IMR-90 (cell line): ENCODE measurements at regions not wholly inside any gene's neighbourhood (a gene's known extent, or its start where the extent isn't known, plus 50 kb on each side); places are given as distances from the start of the nearest gene placed in this dataset.

Experiments
- ATAC-seq: fragments of 200-7000 bp; cut with Tn5 transposase; 2 replicates; pipeline ENCODE4 v1.9.1; 2020; ENCODE audit warnings: low read depth, mild to moderate bottlenecking, moderate library complexity
- BruUV-seq: library from RNA; stranded (reverse); fragments of 400-500 nt; replicated peaks from 2 replicates; lab custom pipeline; 2021; lab: Mats Ljungman, UMichigan
- CTCF ChIA-PET: fragments of 300-600 bp; formaldehyde crosslinking; extraction: SDS; loops from one replicate; lab custom pipeline; 2021; ENCODE audit warnings: antibody characterized with exemption; lab: Yijun Ruan, JAX
- POLR2A ChIA-PET: fragments of 300-600 bp; sonication (Branson Sonifier 250); formaldehyde crosslinking; loops from one replicate; lab custom pipeline; 2022; ENCODE audit warnings: antibody characterized with exemption; ENCODE audit not compliant: unreplicated experiment; lab: Charles Lee
- DNase-seq: peaks from one replicate; pipeline ENCODE4 v3.0.0; 2013
- H2AFZ ChIP-seq: replicated peaks from 2 replicates; pipeline ENCODE3; 2013; ENCODE audit warnings: low read length, mild to moderate bottlenecking; ENCODE audit not compliant: poor library complexity
- H2AK5ac ChIP-seq: 2 replicates; pipeline ENCODE4 v1.6.1; 2013; ENCODE audit warnings: low read depth, low read length, inconsistent platforms
- H2AK9ac ChIP-seq: replicated peaks from 2 replicates; pipeline ENCODE3; 2013; ENCODE audit warnings: mild to moderate bottlenecking, low read depth, low read length, moderate library complexity; ENCODE audit not compliant: poor library complexity
- H2BK120ac ChIP-seq: 2 replicates; pipeline ENCODE4 v1.6.1; 2013; ENCODE audit warnings: low read depth, low read length, inconsistent platforms
- H2BK15ac ChIP-seq: 3 replicates; pipeline ENCODE4 v1.6.1; 2013; ENCODE audit warnings: low read depth, low read length, inconsistent platforms
- H2BK20ac ChIP-seq: 2 replicates; pipeline ENCODE4 v1.6.1; 2013; ENCODE audit warnings: low read depth, mild to moderate bottlenecking, inconsistent platforms, low read length, moderate library complexity
- H2BK5ac ChIP-seq: 2 replicates; pipeline ENCODE4 v1.6.1; 2013; ENCODE audit warnings: mild to moderate bottlenecking, low read depth, low read length, inconsistent platforms; ENCODE audit not compliant: poor library complexity, severe bottlenecking
- H3K14ac ChIP-seq: replicated peaks from 2 replicates; pipeline ENCODE4 v1.6.1; 2013; ENCODE audit warnings: low read depth, low read length, inconsistent platforms
- H3K18ac ChIP-seq: 2 replicates; pipeline ENCODE4 v1.6.1; 2013; ENCODE audit warnings: low read depth, low read length, control low read depth
- H3K23ac ChIP-seq: 2 replicates; pipeline ENCODE4 v1.6.1; 2013; ENCODE audit warnings: low read depth, low read length, inconsistent platforms
- H3K27ac ChIP-seq: 2 replicates; pipeline ENCODE4 v1.5.1; 2013; ENCODE audit warnings: mild to moderate bottlenecking, control low read depth, low read length; ENCODE audit not compliant: insufficient read depth
- H3K27me3 ChIP-seq: 2 replicates; pipeline ENCODE4 v1.6.1; 2013; ENCODE audit warnings: low read length; ENCODE audit not compliant: control insufficient read depth, insufficient read depth
- H3K36me3 ChIP-seq: 2 replicates; pipeline ENCODE4 v1.6.1; 2013; ENCODE audit warnings: low read length, mixed read lengths; ENCODE audit not compliant: control insufficient read depth, insufficient read depth
- H3K4ac ChIP-seq: 2 replicates; pipeline ENCODE4 v1.6.1; 2013; ENCODE audit warnings: low read depth, low read length, inconsistent platforms
- H3K4me1 ChIP-seq: 2 replicates; pipeline ENCODE4 v1.6.1; 2013; ENCODE audit warnings: low read length, mixed read lengths; ENCODE audit not compliant: control insufficient read depth, insufficient read depth
- H3K4me2 ChIP-seq: 2 replicates; pipeline ENCODE4 v1.6.1; 2013; ENCODE audit warnings: low read depth, mild to moderate bottlenecking, control low read depth, low read length, moderate library complexity
- H3K4me3 ChIP-seq: 2 replicates; pipeline ENCODE4 v1.5.1; 2013; ENCODE audit warnings: low read depth, mild to moderate bottlenecking, control low read depth, low read length, moderate library complexity; ENCODE audit not compliant: insufficient read depth
- H3K56ac ChIP-seq: 2 replicates; pipeline ENCODE4 v1.6.1; 2013; ENCODE audit warnings: low read length, inconsistent platforms; ENCODE audit not compliant: insufficient read depth; ENCODE audit errors: extremely low read depth
- H3K79me1 ChIP-seq, 2 experiments: 2 replicates each; pipeline ENCODE4 v1.6.1; 2013; ENCODE audit warnings: low read length in 2 of 2, inconsistent platforms in 1 of 2, low read depth in 1 of 2
- H3K9ac ChIP-seq: 2 replicates; pipeline ENCODE4 v1.6.1; 2013; ENCODE audit warnings: low read depth, low read length, control low read depth
- H3K9me1 ChIP-seq: 2 replicates; pipeline ENCODE4 v1.6.1; 2013; ENCODE audit warnings: low read length, inconsistent platforms; ENCODE audit not compliant: insufficient read depth
- H3K9me3 ChIP-seq: 2 replicates; pipeline ENCODE4 v1.6.1; 2013; ENCODE audit warnings: low read length; ENCODE audit not compliant: control insufficient read depth, insufficient read depth
- H4K20me1 ChIP-seq: 2 replicates; pipeline ENCODE4 v1.6.1; 2013; ENCODE audit warnings: low read length, inconsistent platforms; ENCODE audit not compliant: insufficient read depth
- H4K5ac ChIP-seq: 2 replicates; pipeline ENCODE4 v1.6.1; 2013; ENCODE audit warnings: mild to moderate bottlenecking, low read depth, low read length, control low read depth
- H4K8ac ChIP-seq, 2 experiments: 2 replicates each; pipeline ENCODE4 v1.6.1; 2013; ENCODE audit warnings: low read depth in 2 of 2, low read length in 2 of 2, control low read depth in 1 of 2, inconsistent platforms in 1 of 2
- H4K91ac ChIP-seq: 2 replicates; pipeline ENCODE4 v1.6.1; 2013; ENCODE audit warnings: low read depth, low read length, inconsistent platforms; ENCODE audit not compliant: insufficient read depth
- BHLHE40 ChIP-seq: fragments of 150-350 bp; IDR thresholded peaks from 2 replicates; pipeline ENCODE4 v1.6.1; 2016; ENCODE audit warnings: mild to moderate bottlenecking, low read depth, low read length
- CEBPB ChIP-seq: IDR thresholded peaks from 2 replicates; pipeline ENCODE4 v1.6.1; 2012; ENCODE audit warnings: low read depth, low read length, improper control_type of control experiment
- CHD1 ChIP-seq: IDR thresholded peaks from 2 replicates; pipeline ENCODE4 v1.6.1; 2012; ENCODE audit warnings: low read depth, low read length, improper control_type of control experiment
- FOS ChIP-seq: fragments of 150-350 bp; IDR thresholded peaks from 2 replicates; pipeline ENCODE4 v1.6.1; 2016; ENCODE audit warnings: low read depth, low read length
- MAFK ChIP-seq: IDR thresholded peaks from 2 replicates; pipeline ENCODE4 v1.6.1; 2012; ENCODE audit warnings: low read depth, low read length, improper control_type of control experiment
- MAZ ChIP-seq: IDR thresholded peaks from 2 replicates; pipeline ENCODE4 v1.6.1; 2012; ENCODE audit warnings: low read depth, mild to moderate bottlenecking, low read length, improper control_type of control experiment, moderate library complexity, borderline replicate concordance
- MXI1 ChIP-seq: IDR thresholded peaks from 2 replicates; pipeline ENCODE4 v1.6.1; 2012; ENCODE audit warnings: low read depth, mild to moderate bottlenecking, low read length, moderate library complexity, borderline replicate concordance
- NFE2L2 ChIP-seq: fragments of 150-350 bp; IDR thresholded peaks from 2 replicates; pipeline ENCODE4 v1.6.1; 2016; ENCODE audit warnings: low read depth, mild to moderate bottlenecking, low read length
- POLR2A ChIP-seq: IDR thresholded peaks from 2 replicates; pipeline ENCODE4 v1.6.1; 2012; ENCODE audit warnings: mild to moderate bottlenecking, low read depth, low read length
- RAD21 ChIP-seq: IDR thresholded peaks from 2 replicates; pipeline ENCODE4 v1.6.1; 2012; ENCODE audit warnings: low read length, improper control_type of control experiment
- RCOR1 ChIP-seq: IDR thresholded peaks from 2 replicates; pipeline ENCODE4 v1.6.1; 2012; ENCODE audit warnings: mild to moderate bottlenecking, low read length, improper control_type of control experiment; ENCODE audit not compliant: insufficient replicate concordance
- RFX5 ChIP-seq: IDR thresholded peaks from 2 replicates; pipeline ENCODE4 v1.8.0; 2012; ENCODE audit warnings: low read depth, mild to moderate bottlenecking, low read length, moderate library complexity
- SMC3 ChIP-seq: fragments of 150-350 bp; IDR thresholded peaks from 2 replicates; pipeline ENCODE4 v1.6.1; 2016; ENCODE audit warnings: low read depth, mild to moderate bottlenecking, antibody characterized with exemption, low read length, moderate library complexity
- WGBS, 2 experiments: methylation state at CpG; one replicate each; pipeline versions ENCODE4 v1.1.5 to v1.1.7; 2013; ENCODE audit warnings: missing lambda C conversion rate in 2 of 2; ENCODE audit not compliant: insufficient read length in 1 of 2; ENCODE audit errors: extremely low coverage in 2 of 2; 5-methylcytosine and 5-hydroxymethylcytosine counted together
- dilution Hi-C: fragments of 300-500 bp; cut with HindIII; formaldehyde crosslinking; loops from one replicate; pipeline ENCODE4 v1.14.3; 2018; ENCODE audit warnings: low sequenced_read_pairs; ENCODE audit not compliant: unreplicated experiment
- in situ Hi-C: fragments of 300-500 bp; cut with MboI; formaldehyde crosslinking; loops from 3 replicates; pipeline ENCODE4 v1.14.3; 2019; ENCODE audit warnings: low sequenced_read_pairs, inconsistent platforms, mixed read lengths
- intact Hi-C: fragments of 100-400 bp; cut with micrococcal nuclease; formaldehyde crosslinking; loops from 2 replicates; pipeline ENCODE4 v1.10.0; 2022
- TF ChIP-seq, protein P1 (sequence below): conservative IDR thresholded peaks from 2 replicates; pipeline ENCODE4 v1.5.1; 2012; ENCODE audit warnings: mild to moderate bottlenecking, low read depth, low read length, improper control_type of control experiment
- TF ChIP-seq, protein P2 (sequence below): fragments of 150-350 bp; IDR thresholded peaks from 2 replicates; pipeline ENCODE4 v1.6.1; 2016; ENCODE audit warnings: low read depth, mild to moderate bottlenecking, low read length, moderate library complexity, borderline replicate concordance
- TF ChIP-seq, protein P3 (sequence below): fragments of 150-350 bp; IDR thresholded peaks from 2 replicates; pipeline ENCODE4 v1.6.1; 2017; ENCODE audit warnings: mild to moderate bottlenecking, antibody characterized with exemption, low read length, low read depth

DNA sequence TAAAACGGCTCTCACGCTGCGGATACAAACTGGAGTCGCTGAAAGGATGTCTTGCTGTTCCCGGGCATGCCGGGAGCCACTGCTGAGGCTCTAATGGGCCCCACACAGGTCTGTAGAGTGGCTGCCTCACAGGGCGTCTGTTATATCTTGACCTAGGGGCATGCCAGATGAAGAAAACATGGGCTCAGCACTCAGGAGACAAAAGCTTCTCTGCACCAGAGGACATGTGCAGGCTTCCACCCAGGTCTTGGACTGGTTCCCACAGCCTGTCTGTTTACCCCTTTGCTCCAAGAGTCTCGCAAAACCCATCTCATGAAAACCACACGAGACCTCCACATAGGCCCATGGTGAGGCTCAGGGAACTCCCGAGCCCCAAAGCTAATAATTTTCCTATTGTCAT, 134.2 kb downstream of the RPS29 start:
- no peak overlapping the region for H3K4me3 ChIP-seq
- peaks cover 3% of the 10 kb centered on the region; the same call in 1 of the 2 replicates for H3K9me3 ChIP-seq
- no peak overlapping the region for H4K91ac ChIP-seq
- no peak overlapping the region for H3K18ac ChIP-seq
- H2AK9ac ChIP-seq: no peak overlapping the region
- dilution Hi-C loops: no loop called here
- no peak overlapping the region for H3K4me2 ChIP-seq
- H2AK5ac ChIP-seq: no peak overlapping the region
- no peak overlapping the region for H4K8ac ChIP-seq
- DNase-seq: no peak
- intact Hi-C loops: no loop called here
- WGBS, 2 experiments: 63% methylated on average over 4 of the region's 10 CpGs; no CpG with 5 or more reads in 1 of the 2 experiments
- H2BK5ac ChIP-seq: no peak overlapping the region
- H3K4me1 ChIP-seq: no peaks in the 10 kb centered on the region
- no peak overlapping the region for H3K27ac ChIP-seq
- H3K9me1 ChIP-seq: no peaks in the 10 kb centered on the region
- no peak overlapping the region for H2BK15ac ChIP-seq
- in situ Hi-C loops: loop anchor here (25.0 kb wide), 1 partner anchor 310 kb away; the partner anchor contains the start of gene KLHDC2
- no TSS peak for BruUV-seq
- peak overlapping the region; percentile 32 for H2AFZ ChIP-seq
- no peak overlapping the region for H3K14ac ChIP-seq
- no peak for ATAC-seq
- no peak overlapping the region for H3K56ac ChIP-seq
- H3K36me3 ChIP-seq: no peaks in the 10 kb centered on the region
- POLR2A ChIA-PET: no interaction called here
- no peaks in the 10 kb centered on the region; the same call in 1 of the 2 replicates for H3K27me3 ChIP-seq
- no peak overlapping the region for H2BK120ac ChIP-seq
- TF ChIP-seq MAZ (no peak), SMC3 (no peak), CHD1 (no peak), NFE2L2 (no peak), MXI1 (no peak), RCOR1 (no peak), RAD21 (no peak), RFX5 (no peak), MAFK (no peak), POLR2A (no peak), CEBPB (no peak), FOS (no peak), BHLHE40 (no peak)
- TF ChIP-seq, protein P1, sequence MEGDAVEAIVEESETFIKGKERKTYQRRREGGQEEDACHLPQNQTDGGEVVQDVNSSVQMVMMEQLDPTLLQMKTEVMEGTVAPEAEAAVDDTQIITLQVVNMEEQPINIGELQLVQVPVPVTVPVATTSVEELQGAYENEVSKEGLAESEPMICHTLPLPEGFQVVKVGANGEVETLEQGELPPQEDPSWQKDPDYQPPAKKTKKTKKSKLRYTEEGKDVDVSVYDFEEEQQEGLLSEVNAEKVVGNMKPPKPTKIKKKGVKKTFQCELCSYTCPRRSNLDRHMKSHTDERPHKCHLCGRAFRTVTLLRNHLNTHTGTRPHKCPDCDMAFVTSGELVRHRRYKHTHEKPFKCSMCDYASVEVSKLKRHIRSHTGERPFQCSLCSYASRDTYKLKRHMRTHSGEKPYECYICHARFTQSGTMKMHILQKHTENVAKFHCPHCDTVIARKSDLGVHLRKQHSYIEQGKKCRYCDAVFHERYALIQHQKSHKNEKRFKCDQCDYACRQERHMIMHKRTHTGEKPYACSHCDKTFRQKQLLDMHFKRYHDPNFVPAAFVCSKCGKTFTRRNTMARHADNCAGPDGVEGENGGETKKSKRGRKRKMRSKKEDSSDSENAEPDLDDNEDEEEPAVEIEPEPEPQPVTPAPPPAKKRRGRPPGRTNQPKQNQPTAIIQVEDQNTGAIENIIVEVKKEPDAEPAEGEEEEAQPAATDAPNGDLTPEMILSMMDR: no peak
- TF ChIP-seq, protein P2, sequence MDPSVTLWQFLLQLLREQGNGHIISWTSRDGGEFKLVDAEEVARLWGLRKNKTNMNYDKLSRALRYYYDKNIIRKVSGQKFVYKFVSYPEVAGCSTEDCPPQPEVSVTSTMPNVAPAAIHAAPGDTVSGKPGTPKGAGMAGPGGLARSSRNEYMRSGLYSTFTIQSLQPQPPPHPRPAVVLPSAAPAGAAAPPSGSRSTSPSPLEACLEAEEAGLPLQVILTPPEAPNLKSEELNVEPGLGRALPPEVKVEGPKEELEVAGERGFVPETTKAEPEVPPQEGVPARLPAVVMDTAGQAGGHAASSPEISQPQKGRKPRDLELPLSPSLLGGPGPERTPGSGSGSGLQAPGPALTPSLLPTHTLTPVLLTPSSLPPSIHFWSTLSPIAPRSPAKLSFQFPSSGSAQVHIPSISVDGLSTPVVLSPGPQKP: no peak
- TF ChIP-seq, protein P3, sequence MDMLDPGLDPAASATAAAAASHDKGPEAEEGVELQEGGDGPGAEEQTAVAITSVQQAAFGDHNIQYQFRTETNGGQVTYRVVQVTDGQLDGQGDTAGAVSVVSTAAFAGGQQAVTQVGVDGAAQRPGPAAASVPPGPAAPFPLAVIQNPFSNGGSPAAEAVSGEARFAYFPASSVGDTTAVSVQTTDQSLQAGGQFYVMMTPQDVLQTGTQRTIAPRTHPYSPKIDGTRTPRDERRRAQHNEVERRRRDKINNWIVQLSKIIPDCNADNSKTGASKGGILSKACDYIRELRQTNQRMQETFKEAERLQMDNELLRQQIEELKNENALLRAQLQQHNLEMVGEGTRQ: no peak
- H3K23ac ChIP-seq: no peak overlapping the region
- H3K4ac ChIP-seq: no peak overlapping the region
- H4K20me1 ChIP-seq: no peaks in the 10 kb centered on the region
- H3K79me1 ChIP-seq: no peaks in the 10 kb centered on the region
- H2BK20ac ChIP-seq: no peak overlapping the region
- H3K9ac ChIP-seq: no peak overlapping the region
- no peak overlapping the region for H4K5ac ChIP-seq
- CTCF ChIA-PET: no interaction called here
